Nucleus accumbens (tissue), 56 donors: ENCODE measurements at regions not wholly inside any gene's neighbourhood (a gene's known extent, or its start where the extent isn't known, plus 50 kb on each side); places are given as distances from the start of the nearest gene placed in this dataset.

Source experiments
- DNase-seq, 56 donors: peaks; one replicate each; lab custom pipeline; 2025; lab: John Stamatoyannopoulos, UW

DNA sequence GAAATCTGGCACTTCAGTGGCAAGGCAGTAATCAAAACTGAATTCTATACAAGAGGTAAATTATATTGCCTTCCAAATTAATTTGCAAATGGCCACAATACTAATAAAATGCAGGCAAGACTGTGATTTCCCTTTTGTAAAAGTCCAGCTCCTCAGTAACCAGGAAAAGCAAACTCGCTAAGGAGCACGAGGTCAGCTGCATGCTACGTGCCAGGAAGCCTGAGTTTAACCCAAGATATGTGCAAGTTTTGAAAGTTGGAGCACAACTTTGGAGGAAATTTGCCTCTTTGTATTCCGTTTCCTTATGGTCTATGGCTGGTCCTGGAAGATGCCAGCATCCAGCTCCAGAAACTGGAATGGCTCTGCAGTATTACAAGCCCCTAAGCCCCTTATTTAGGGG lies 226.8 kb upstream of the DYNLRB2 start:
- no peak for DNase-seq

DNA sequence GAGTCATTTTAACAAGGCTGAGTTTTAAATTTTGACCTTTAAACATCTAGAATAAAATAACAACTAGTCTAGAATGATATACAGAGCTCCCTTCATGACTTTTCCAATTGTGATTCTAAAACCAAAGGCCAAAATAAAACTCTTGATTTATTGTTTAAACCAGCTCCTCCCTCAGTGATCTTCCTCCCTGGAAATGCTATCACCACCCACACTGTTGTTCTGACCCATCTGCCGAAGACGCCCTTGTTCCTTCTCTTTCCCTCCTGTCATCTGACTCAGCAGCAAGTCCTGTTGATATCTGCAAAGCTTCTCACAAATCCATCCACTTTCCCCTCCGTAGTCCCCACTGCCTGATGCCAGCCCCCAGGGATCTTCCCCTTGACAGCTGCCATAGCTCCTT lies 231.6 kb upstream of the DYNLRB2 start:
- no peak for DNase-seq

DNA sequence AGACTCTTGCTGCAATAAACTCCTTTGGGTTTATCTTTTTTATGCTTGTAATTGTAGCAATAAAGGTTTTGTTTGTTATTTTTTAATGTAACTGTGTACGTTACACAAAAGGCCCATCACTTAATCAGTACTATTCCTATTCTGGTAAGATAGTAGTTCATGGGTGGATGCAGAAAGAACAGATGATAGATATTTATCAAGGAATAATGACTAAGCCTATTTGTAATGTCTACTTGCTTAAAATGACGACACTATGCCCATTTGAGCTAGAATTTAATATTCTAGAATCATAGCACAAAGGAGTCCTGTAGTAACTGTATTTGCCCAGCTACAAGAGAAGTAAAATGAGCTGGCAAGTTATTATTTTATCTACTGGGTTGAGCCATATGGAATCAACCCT lies 235.4 kb upstream of the DYNLRB2 start:
- DNase-seq: no peak

GRCh38 chr16:80303691-80304090 lies 237.1 kb upstream of the DYNLRB2 start:
- DNase-seq: peak in 7 of 56 donors; percentile 0 to 20 (median 10)

GRCh38 chr16:80300876-80301275 lies 239.9 kb upstream of the DYNLRB2 start:
- DNase-seq: no peak

GRCh38 chr16:80300456-80300855 lies 240.3 kb upstream of the DYNLRB2 start:
- no peak for DNase-seq

- no peak for DNase-seq
Observed at GRCh38 chr16:80299416-80299815, 241.4 kb upstream of the DYNLRB2 start.

GRCh38 chr16:80298676-80299075 lies 242.1 kb upstream of the DYNLRB2 start:
- no peak for DNase-seq

- DNase-seq: no peak
Observed at GRCh38 chr16:80296034-80296433, 244.8 kb upstream of the DYNLRB2 start.

GRCh38 chr16:80294172-80294571 lies 246.6 kb upstream of the DYNLRB2 start:
- no peak for DNase-seq

DNA sequence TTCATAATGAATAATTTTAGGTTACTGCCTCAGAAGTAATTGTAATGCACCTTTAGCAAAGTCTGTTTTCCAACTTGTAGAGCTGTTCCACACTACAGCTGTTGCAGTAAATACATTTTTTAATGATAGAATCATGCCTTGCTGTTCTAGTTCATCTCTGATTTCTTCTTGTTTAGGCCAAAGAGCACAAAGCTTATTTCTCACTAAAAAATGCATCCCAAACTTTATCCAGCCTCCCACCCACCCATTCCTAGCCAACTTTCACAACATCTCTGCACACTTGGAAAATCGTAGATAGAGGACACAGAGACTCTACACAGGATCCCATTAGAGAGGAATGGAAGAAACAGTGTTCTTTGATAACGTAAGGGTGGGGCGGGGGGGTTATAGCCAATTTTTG lies 252.2 kb upstream of the DYNLRB2 start:
- no peak for DNase-seq

GRCh38 chr16:80287674-80288073 lies 253.1 kb upstream of the DYNLRB2 start:
- no peak for DNase-seq

- no peak for DNase-seq
Observed at GRCh38 chr16:80285104-80285503, 255.7 kb upstream of the DYNLRB2 start.

DNA sequence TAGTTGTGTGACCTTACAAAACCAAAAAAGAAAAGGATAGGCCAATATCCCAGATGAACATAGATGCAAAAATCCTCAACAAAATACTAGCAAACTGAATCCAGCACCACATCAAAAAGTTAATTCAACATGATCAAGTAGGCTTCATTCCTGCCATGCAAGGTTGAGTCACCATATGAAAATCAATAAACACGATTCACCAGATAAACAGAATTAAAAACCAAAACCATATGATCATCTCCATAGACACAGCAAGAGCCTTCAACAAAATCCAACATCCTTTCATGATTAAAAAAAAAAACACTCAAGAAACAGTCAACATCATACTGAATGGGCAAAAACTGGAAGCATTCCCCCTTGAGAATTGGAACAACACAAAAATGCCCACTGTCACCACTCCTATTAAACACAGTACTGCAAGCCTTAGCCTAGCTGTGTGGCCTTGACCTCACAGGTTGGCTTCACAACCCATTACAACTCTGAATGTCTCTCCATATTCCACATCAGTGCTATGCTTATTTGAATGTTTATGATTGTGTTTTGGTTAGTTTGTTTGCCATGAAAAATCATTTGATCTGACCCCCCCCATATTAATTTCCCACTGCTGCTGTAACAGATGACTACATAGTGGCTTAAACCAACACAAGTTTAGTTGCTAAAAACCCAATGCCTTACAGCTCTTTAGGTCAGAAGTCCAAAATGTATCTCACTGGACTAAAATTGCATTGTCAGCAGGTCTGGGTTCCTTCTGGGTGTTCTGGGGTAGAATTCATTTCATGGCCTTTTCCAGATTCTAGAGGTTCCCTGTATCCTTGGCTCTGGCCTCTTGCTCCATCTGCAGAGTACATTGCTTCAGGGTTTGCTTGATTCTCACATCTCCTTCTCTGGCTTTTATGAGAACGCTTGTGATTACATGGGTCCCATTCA lies 257.1 kb upstream of the DYNLRB2 start:
- DNase-seq: no peak

DNA sequence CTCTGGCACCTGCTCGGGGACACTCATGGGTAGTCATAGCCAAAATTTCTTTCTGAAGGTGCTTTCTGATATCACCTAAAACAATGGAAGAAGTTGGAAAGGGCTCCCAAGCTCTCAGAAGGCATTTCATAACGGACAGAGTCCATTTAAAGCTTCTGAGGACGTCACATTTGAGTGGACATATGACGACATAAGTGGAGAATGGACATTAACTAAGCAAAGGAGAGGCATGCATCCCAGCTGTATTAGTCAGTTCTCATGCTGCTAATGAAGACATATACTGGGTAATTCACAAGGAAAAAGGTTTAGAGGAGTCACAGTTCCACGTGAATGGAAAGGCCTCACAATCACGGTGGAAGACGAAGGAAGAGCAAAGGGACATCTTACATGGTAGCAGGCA lies 260.2 kb upstream of the DYNLRB2 start:
- no peak for DNase-seq

- DNase-seq: no peak
Observed at GRCh38 chr16:80279656-80280055, 261.1 kb upstream of the DYNLRB2 start.

DNA sequence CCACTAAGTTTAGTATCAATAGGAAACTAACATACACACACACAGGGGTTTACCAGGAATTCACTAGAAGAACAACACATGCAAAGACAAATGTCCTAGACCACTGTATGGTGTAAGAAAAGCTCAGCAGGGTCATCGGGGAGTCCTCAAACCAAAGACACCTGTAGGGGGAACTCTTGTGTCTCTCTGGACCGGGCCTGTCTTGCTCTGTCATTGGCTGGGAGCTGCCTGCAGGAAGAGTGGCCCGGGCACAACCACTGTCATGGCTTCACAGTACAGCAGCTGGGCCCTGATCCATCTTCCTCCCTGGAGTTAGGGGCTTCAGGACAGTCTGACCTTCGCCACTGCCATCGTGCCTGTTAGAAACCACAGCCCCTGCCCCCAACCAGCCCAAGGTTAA lies 263.6 kb upstream of the DYNLRB2 start:
- DNase-seq: no peak

GRCh38 chr16:80274576-80275191 lies 266.1 kb upstream of the DYNLRB2 start:
- no peak for DNase-seq

GRCh38 chr16:80273635-80274538 lies 266.9 kb upstream of the DYNLRB2 start:
- DNase-seq: no peak

DNA sequence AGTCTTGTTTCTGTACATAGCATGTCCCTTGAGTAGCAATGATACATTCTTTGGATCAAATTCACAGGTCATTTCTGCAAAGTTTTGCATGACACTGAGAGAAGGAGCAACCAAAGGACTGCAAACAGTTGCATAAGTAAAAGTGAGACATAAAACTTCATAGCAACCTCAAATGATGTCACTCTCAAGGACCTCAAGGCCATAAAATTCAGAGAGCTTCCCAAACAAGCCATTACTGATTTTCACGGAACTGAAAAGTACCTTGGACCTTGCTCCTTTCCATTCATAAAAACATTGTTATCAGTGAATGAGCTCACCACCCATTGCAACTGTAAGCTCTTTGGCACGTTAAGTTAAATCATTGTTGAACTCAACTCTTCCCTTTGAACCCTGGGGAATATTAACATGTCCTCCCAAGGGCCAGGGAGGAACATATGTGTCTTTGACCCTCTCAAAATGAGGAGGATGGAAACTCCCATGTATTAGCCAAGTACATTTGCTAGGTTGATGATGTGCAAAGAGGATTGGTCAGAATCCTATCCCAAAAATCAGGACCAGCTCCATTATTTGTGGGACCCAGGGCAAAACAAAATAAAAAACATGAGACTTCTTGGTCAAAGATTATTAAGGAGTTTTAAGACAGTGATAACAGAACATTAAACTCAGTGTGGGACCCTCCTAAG lies 275.0 kb upstream of the DYNLRB2 start:
- DNase-seq: no peak
